Kidney (tissue), 13 donors: ENCODE measurements at regions not wholly inside any gene's neighbourhood (a gene's known extent, or its start where the extent isn't known, plus 50 kb on each side); places are given as distances from the start of the nearest gene placed in this dataset.
"Not testable (repeated sequence)": the region's sequence is repeated elsewhere in the genome, so short reads cannot be mapped to it uniquely, and the experiment has no call there.

ENCODE experiments used
- DNase-seq, 5 donors: peaks; one replicate each; pipeline ENCODE4 v3.0.0-alpha.2; 2013 to 2020
- FAIRE-seq: peaks from 2 replicates; lab custom pipeline; 2012; peaks lifted over from hg19 to GRCh38; lab: Jason Lieb, UNC
- H3K27ac ChIP-seq, 2 donors: one replicate each; pipeline ENCODE4 v1.7.0; 2013; ENCODE audit warnings: low read depth in 2 of 2, low read length in 2 of 2, inconsistent platforms in 1 of 2
- H3K27me3 ChIP-seq: one replicate; pipeline ENCODE4 v1.7.1; 2013; ENCODE audit warnings: low read length, inconsistent platforms; ENCODE audit not compliant: control insufficient read depth, insufficient read depth
- H3K36me3 ChIP-seq, 3 donors: one replicate each; pipeline versions ENCODE4 v1.7.0 to v1.7.1; 2013; ENCODE audit warnings: low read length in 3 of 3, control low read depth in 1 of 3, inconsistent platforms in 1 of 3; ENCODE audit not compliant: insufficient read depth in 3 of 3, control insufficient read depth in 2 of 3
- H3K4me1 ChIP-seq, 3 donors: one replicate each; pipeline versions ENCODE4 v1.7.0 to v1.7.1; 2013; ENCODE audit warnings: low read length in 3 of 3, inconsistent platforms in 1 of 3, low read depth in 1 of 3; ENCODE audit not compliant: control insufficient read depth in 2 of 3, insufficient read depth in 2 of 3
- H3K4me3 ChIP-seq, 3 donors: one replicate each; pipeline versions ENCODE4 v1.7.0 to v1.8.1; 2013; ENCODE audit warnings: low read length in 3 of 3, control low read depth in 1 of 3, inconsistent platforms in 1 of 3
- H3K9ac ChIP-seq, 3 donors: one replicate each; pipeline versions ENCODE4 v1.7.0 to v1.7.1; 2013; ENCODE audit warnings: low read length in 3 of 3, control low read depth in 1 of 3, inconsistent platforms in 1 of 3
- H3K9me3 ChIP-seq, 3 donors: one replicate each; pipeline versions ENCODE4 v1.7.0 to v1.7.1; 2013; ENCODE audit warnings: low read length in 3 of 3, control low read depth in 1 of 3, inconsistent platforms in 1 of 3; ENCODE audit not compliant: control insufficient read depth in 2 of 3, insufficient read depth in 1 of 3
- CTCF ChIP-seq: IDR thresholded peaks from 3 replicates; pipeline ENCODE4 v1.5.1; 2012; ENCODE audit warnings: mild to moderate bottlenecking, moderate library complexity, borderline replicate concordance; ENCODE audit not compliant: insufficient read depth; ENCODE audit errors: extremely low read depth
- intact Hi-C: fragments of 100-400 bp; cut with DNase I; formaldehyde crosslinking; loops from one replicate; pipeline ENCODE4 v1.11.1; 2022
- donor health status: control.
- donor health status: control.
- donor health status: control.
- donor health status: control.
- donor health status: control.
- donor health status: DM: yes; HTN: yes; CAD: no.
- donor health status: Normal renal cell carcinoma (clear cell type).

- H3K9ac ChIP-seq: no peak overlapping the region
- no peaks in the 10 kb centered on the region for H3K9me3 ChIP-seq
- no peaks in the 10 kb centered on the region for H3K36me3 ChIP-seq
- FAIRE-seq (no peak), DNase-seq (no peak)
- no peak for TF ChIP-seq CTCF
- no peak overlapping the region for H3K4me3 ChIP-seq
- H3K4me1 ChIP-seq: no peaks in the 10 kb centered on the region
- intact Hi-C loops: no loop called here
- H3K27ac ChIP-seq: no peak overlapping the region
- no peaks in the 10 kb centered on the region for H3K27me3 ChIP-seq
Measured at GRCh38 chr18:58808349-58808748, 56.3 kb upstream of the ZNF532 start.

GRCh38 chr18:58811859-58812258 is 52.8 kb upstream of the ZNF532 start:
- H3K27ac ChIP-seq, H3K9ac ChIP-seq, H3K4me3 ChIP-seq, H3K9me3 ChIP-seq, DNase-seq, H3K27me3 ChIP-seq, H3K36me3 ChIP-seq, FAIRE-seq, intact Hi-C loops, H3K4me1 ChIP-seq: not testable (repeated sequence)

GRCh38 chr18:58813105-58813504 is 51.6 kb upstream of the ZNF532 start:
- H3K27ac ChIP-seq: no peak overlapping the region
- no peaks in the 10 kb centered on the region for H3K27me3 ChIP-seq
- H3K9ac ChIP-seq: no peak overlapping the region
- no peak overlapping the region for H3K4me3 ChIP-seq
- H3K9me3 ChIP-seq: no peaks in the 10 kb centered on the region
- no peaks in the 10 kb centered on the region for H3K4me1 ChIP-seq
- H3K36me3 ChIP-seq: no peaks in the 10 kb centered on the region
- FAIRE-seq (no peak), DNase-seq (no peak)
- intact Hi-C loops: no loop called here
- TF ChIP-seq CTCF: no peak

GRCh38 chr18:58813561-58814225 is 51.0 kb upstream of the ZNF532 start:
- no peaks in the 10 kb centered on the region for H3K4me1 ChIP-seq
- DNase-seq (no peak), FAIRE-seq (no peak)
- no peak overlapping the region for H3K9ac ChIP-seq
- H3K27ac ChIP-seq: no peak overlapping the region
- TF ChIP-seq CTCF: no peak
- H3K36me3 ChIP-seq: no peaks in the 10 kb centered on the region
- H3K9me3 ChIP-seq: no peaks in the 10 kb centered on the region
- intact Hi-C loops: no loop called here
- H3K4me3 ChIP-seq: no peak overlapping the region
- no peaks in the 10 kb centered on the region for H3K27me3 ChIP-seq
